ENCODE measurements at regions not wholly inside any gene's neighbourhood (a gene's known extent, or its start where the extent isn't known, plus 50 kb on each side); places are given as distances from the start of the nearest gene placed in this dataset.

GRCh38 chr7:28299556-28299955 lies 112.8 kb upstream of the CREB5 start:
- FAIRE-seq = no peak
- TF ChIP-seq CTCF (IDR thresholded peaks at IDR 0.05; ENCODE audit: insufficient read depth, missing control alignments) = no peak
- DNase-seq (ENCODE audit: insufficient read length, low spot score) = no peak

- no peak for FAIRE-seq
- DNase-seq (ENCODE audit: insufficient read length, low spot score) = no peak
- no peak for TF ChIP-seq CTCF (IDR thresholded peaks at IDR 0.05; ENCODE audit: insufficient read depth, missing control alignments)
Measured at GRCh38 chr7:28300488-28300887, 111.8 kb upstream of the CREB5 start.

- no peak for DNase-seq (ENCODE audit: insufficient read length, low spot score)
- no peak for TF ChIP-seq CTCF (IDR thresholded peaks at IDR 0.05; ENCODE audit: insufficient read depth, missing control alignments)
- no peak for FAIRE-seq
Measured at GRCh38 chr7:28301148-28301641, 111.1 kb upstream of the CREB5 start.

- no peak for DNase-seq (ENCODE audit: insufficient read length, low spot score)
- TF ChIP-seq CTCF (IDR thresholded peaks at IDR 0.05; ENCODE audit: insufficient read depth, missing control alignments) = no peak
- no peak for FAIRE-seq
Measured at GRCh38 chr7:28304290-28304689, 108.0 kb upstream of the CREB5 start.

- DNase-seq (ENCODE audit: insufficient read length, low spot score) = no peak
- TF ChIP-seq CTCF (IDR thresholded peaks at IDR 0.05; ENCODE audit: insufficient read depth, missing control alignments) = no peak
- no peak for FAIRE-seq
Measured at GRCh38 chr7:28309704-28310459, 102.4 kb upstream of the CREB5 start.

- DNase-seq (ENCODE audit: insufficient read length, low spot score) (no peak), FAIRE-seq (no peak)
- TF ChIP-seq CTCF (IDR thresholded peaks at IDR 0.05; ENCODE audit: insufficient read depth, missing control alignments) = no peak
Measured at GRCh38 chr7:28310460-28310848, 101.9 kb upstream of the CREB5 start.

- FAIRE-seq (no peak), DNase-seq (ENCODE audit: insufficient read length, low spot score) (no peak)
- TF ChIP-seq CTCF (IDR thresholded peaks at IDR 0.05; ENCODE audit: insufficient read depth, missing control alignments) = no peak
Measured at GRCh38 chr7:28311670-28312069, 100.6 kb upstream of the CREB5 start.
